Stimulated activated CD8-positive, alpha-beta memory T cell treated with anti-CD3 and anti-CD28 coated beads, Interleukin-2, amount 100 ng/mL, for 1 hour (primary cell): ENCODE measurements at regions not wholly inside any gene's neighbourhood (a gene's known extent, or its start where the extent isn't known, plus 50 kb on each side); places are given as distances from the start of the nearest gene placed in this dataset.
"Not testable (repeated sequence)": the region's sequence is repeated elsewhere in the genome, so short reads cannot be mapped to it uniquely, and the experiment has no call there.

ENCODE experiments used
- DNase-seq, 2 donors: peaks; one replicate each; pipeline ENCODE4 v3.0.0-alpha.2; 2020; ENCODE audit warnings: low read depth in 2 of 2

- not testable (repeated sequence) for DNase-seq
Observed at GRCh38 chr11:33971530-33971929, 79.7 kb upstream of the LMO2 start.

- no peak for DNase-seq
Observed at GRCh38 chr11:33970984-33971466, 79.1 kb upstream of the LMO2 start.

- no peak for DNase-seq
Observed at GRCh38 chr11:33967451-33967850, 75.6 kb upstream of the LMO2 start.

GRCh38 chr11:33965032-33965431 lies 73.2 kb upstream of the LMO2 start:
- DNase-seq: no peak

GRCh38 chr11:33959855-33960400 lies 68.1 kb upstream of the LMO2 start:
- DNase-seq: no peak

GRCh38 chr11:33957304-33957917 lies 65.5 kb upstream of the LMO2 start:
- DNase-seq: no peak

GRCh38 chr11:33956611-33957010 lies 64.7 kb upstream of the LMO2 start:
- DNase-seq: no peak

- no peak for DNase-seq
Observed at GRCh38 chr11:33953289-33953688, 61.4 kb upstream of the LMO2 start.

GRCh38 chr11:33952805-33953204 lies 60.9 kb upstream of the LMO2 start:
- no peak for DNase-seq

- no peak for DNase-seq
Observed at GRCh38 chr11:33949252-33949913, 57.5 kb upstream of the LMO2 start.

GRCh38 chr11:33948494-33948893 lies 56.6 kb upstream of the LMO2 start:
- DNase-seq: no peak

GRCh38 chr11:33947918-33948317 lies 56.0 kb upstream of the LMO2 start:
- not testable (repeated sequence) for DNase-seq

GRCh38 chr11:33946930-33947329 lies 55.1 kb upstream of the LMO2 start:
- DNase-seq: no peak

GRCh38 chr11:33945481-33946268 lies 53.8 kb upstream of the LMO2 start:
- DNase-seq: no peak

GRCh38 chr11:33944693-33945424 lies 53.0 kb upstream of the LMO2 start:
- DNase-seq: no peak

GRCh38 chr11:33944345-33944692 lies 52.4 kb upstream of the LMO2 start:
- no peak for DNase-seq

GRCh38 chr11:33942954-33943353 lies 51.1 kb upstream of the LMO2 start:
- no peak for DNase-seq

- no peak for DNase-seq
Observed at GRCh38 chr11:33941637-33942160, 49.8 kb upstream of the LMO2 start.
